GM23338 (cell line): ENCODE measurements at regions not wholly inside any gene's neighbourhood (a gene's known extent, or its start where the extent isn't known, plus 50 kb on each side); places are given as distances from the start of the nearest gene placed in this dataset.

ENCODE experiments used
- ATAC-seq: fragments of 200-7000 bp; cut with Tn5 transposase; 3 replicates; pipeline ENCODE4 v1.9.1; 2020
- DNase-seq: peaks from one replicate; pipeline ENCODE4 v3.0.0-alpha.2; 2015; ENCODE audit warnings: low spot score
- H2AFZ ChIP-seq: fragments of 200-600 bp; sonication (generic); 2 replicates; pipeline ENCODE4 v1.8.0; 2016; ENCODE audit warnings: antibody characterized with exemption, mild to moderate bottlenecking, moderate library complexity
- H3F3A ChIP-seq: fragments of 200-600 bp; sonication (generic); replicated peaks from 2 replicates; pipeline ENCODE4 v1.8.0; 2017; ENCODE audit warnings: antibody characterized with exemption, mixed run types, low read depth
- H3K27ac ChIP-seq: fragments of 200-600 bp; sonication (generic); 2 replicates; pipeline ENCODE4 v1.6.1; 2016; ENCODE audit warnings: low read depth
- H3K27me3 ChIP-seq: fragments of 200-600 bp; sonication (generic); 2 replicates; pipeline ENCODE4 v1.8.0; 2016; ENCODE audit warnings: mild to moderate bottlenecking, mixed run types, moderate library complexity; ENCODE audit not compliant: insufficient read depth
- H3K36me3 ChIP-seq: fragments of 200-600 bp; sonication (generic); 2 replicates; pipeline ENCODE4 v1.8.0; 2016; ENCODE audit warnings: mild to moderate bottlenecking; ENCODE audit not compliant: insufficient read depth
- H3K4me1 ChIP-seq: fragments of 200-600 bp; sonication (generic); 2 replicates; pipeline ENCODE4 v1.8.0; 2016; ENCODE audit warnings: mild to moderate bottlenecking, moderate library complexity; ENCODE audit not compliant: insufficient read depth
- H3K4me2 ChIP-seq: fragments of 200-600 bp; sonication (generic); 2 replicates; pipeline ENCODE4 v1.7.1; 2017; ENCODE audit warnings: mixed run types
- H3K4me3 ChIP-seq: fragments of 200-600 bp; sonication (generic); 2 replicates; pipeline ENCODE4 v1.6.1; 2016; ENCODE audit warnings: mixed run types
- H3K79me2 ChIP-seq: fragments of 200-600 bp; sonication (generic); replicated peaks from 2 replicates; pipeline ENCODE4 v1.8.0; 2017; ENCODE audit warnings: mild to moderate bottlenecking; ENCODE audit not compliant: insufficient read depth
- H3K9me2 ChIP-seq: fragments of 200-600 bp; sonication (generic); 2 replicates; pipeline ENCODE4 v1.8.0; 2017; ENCODE audit not compliant: insufficient read depth
- H4K20me1 ChIP-seq: fragments of 200-600 bp; sonication (generic); replicated peaks from 2 replicates; pipeline ENCODE4 v1.8.0; 2017; ENCODE audit warnings: mild to moderate bottlenecking; ENCODE audit not compliant: insufficient read depth
- H3K27ac Mint-ChIP-seq: 2 replicates; pipeline ENCODE4 v1.8.0; 2020; ENCODE audit warnings: inconsistent platforms, mild to moderate bottlenecking, moderate library complexity, mixed read lengths
- H3K27me3 Mint-ChIP-seq: 3 replicates; pipeline ENCODE4 v1.8.0; 2022; ENCODE audit warnings: low read depth, mild to moderate bottlenecking, moderate library complexity, mixed read lengths, inconsistent platforms; ENCODE audit not compliant: insufficient read depth, poor library complexity
- H3K36me3 Mint-ChIP-seq: 3 replicates; pipeline ENCODE4 v1.8.0; 2021; ENCODE audit warnings: low read depth, mild to moderate bottlenecking, inconsistent platforms, moderate library complexity, mixed read lengths
- H3K4me1 Mint-ChIP-seq: 3 replicates; pipeline ENCODE4 v1.8.0; 2020; ENCODE audit warnings: mild to moderate bottlenecking, inconsistent platforms, mixed read lengths
- H3K4me3 Mint-ChIP-seq: 3 replicates; pipeline ENCODE4 v1.8.0; 2021; ENCODE audit warnings: moderate library complexity, mild to moderate bottlenecking, inconsistent platforms, mixed read lengths
- H3K9me3 Mint-ChIP-seq: 3 replicates; pipeline ENCODE4 v1.8.0; 2020; ENCODE audit warnings: moderate library complexity, mild to moderate bottlenecking, inconsistent platforms, mixed read lengths
- CREB1 ChIP-seq: fragments of 250-450 bp; sonication (Bioruptor Pico); IDR thresholded peaks from 2 replicates; pipeline ENCODE4 v1.5.0; 2020; ENCODE audit warnings: low read depth, mild to moderate bottlenecking, moderate library complexity
- CTCF ChIP-seq, 2 experiments: fragments of 200-600 bp in 1 of 2; sonication (generic) in 1 of 2; conservative IDR thresholded peaks; 2 replicates each; pipeline versions ENCODE4 v1.5.1 to v1.6.1; 2016 to 2017; ENCODE audit warnings: antibody characterized with exemption in 2 of 2, low read depth in 2 of 2, mild to moderate bottlenecking in 2 of 2, moderate library complexity in 1 of 2
- EZH2 ChIP-seq: fragments of 200-600 bp; sonication (generic); IDR thresholded peaks from one replicate; pipeline ENCODE4 v1.8.0; 2017; ENCODE audit warnings: antibody characterized with exemption, mild to moderate bottlenecking, low read depth; ENCODE audit not compliant: unreplicated experiment
- EZH2phosphoT487 ChIP-seq: fragments of 200-600 bp; sonication (generic); IDR thresholded peaks from one replicate; pipeline ENCODE4 v1.8.1; 2018; ENCODE audit warnings: antibody characterized with exemption; ENCODE audit not compliant: unreplicated experiment
- JUNB ChIP-seq: IDR thresholded peaks from one replicate; pipeline ENCODE4 v1.6.1; 2016; ENCODE audit warnings: antibody characterized with exemption; ENCODE audit not compliant: unreplicated experiment
- NANOG ChIP-seq: IDR thresholded peaks from 2 replicates; pipeline ENCODE4 v1.6.1; 2016; ENCODE audit warnings: antibody characterized with exemption, borderline replicate concordance
- POLR2AphosphoS5 ChIP-seq: IDR thresholded peaks from 2 replicates; pipeline ENCODE4 v1.6.1; 2016; ENCODE audit warnings: antibody characterized with exemption, low read depth
- REST ChIP-seq: IDR thresholded peaks from one replicate; pipeline ENCODE4 v1.6.1; 2018; ENCODE audit warnings: antibody characterized with exemption; ENCODE audit not compliant: unreplicated experiment
- STAT1 ChIP-seq: IDR thresholded peaks from one replicate; pipeline ENCODE4 v1.6.1; 2016; ENCODE audit warnings: antibody characterized with exemption; ENCODE audit not compliant: unreplicated experiment
- ZNF331 ChIP-seq: fragments of 250-450 bp; sonication (Bioruptor Pico); IDR thresholded peaks from 2 replicates; pipeline ENCODE4 v1.5.0; 2020; ENCODE audit warnings: low read depth, mild to moderate bottlenecking, moderate library complexity
- ZNF462 ChIP-seq: fragments of 250-450 bp; sonication (Bioruptor Pico); IDR thresholded peaks from 2 replicates; pipeline ENCODE4 v1.5.0; 2020; ENCODE audit warnings: mild to moderate bottlenecking, moderate library complexity

GRCh38 chr5:120991569-120991968 is 527.5 kb downstream of the PRR16 start:
- H3F3A ChIP-seq: no peaks in the 10 kb centered on the region
- no peaks in the 10 kb centered on the region for H3K79me2 ChIP-seq
- H3K4me1 Mint-ChIP-seq: no peaks in the 10 kb centered on the region
- TF ChIP-seq NANOG: no peak
- no peak for TF ChIP-seq CTCF (conservative IDR thresholded peaks at IDR 0.05; ENCODE audit: low read depth in 2 of 2)
- no peak for TF ChIP-seq POLR2AphosphoS5
- no peak for TF ChIP-seq EZH2
- no peak for TF ChIP-seq EZH2phosphoT487
- no peak for TF ChIP-seq STAT1
- no peak for TF ChIP-seq JUNB
- TF ChIP-seq ZNF331 (CRISPR knock-in tag): no peak
- TF ChIP-seq REST: no peak
- no peak for TF ChIP-seq ZNF462
- no peak for TF ChIP-seq CREB1
- H3K4me2 ChIP-seq: no peak overlapping the region
- H2AFZ ChIP-seq: no peak overlapping the region
- H3K36me3 Mint-ChIP-seq: no peaks in the 10 kb centered on the region
- H3K9me3 Mint-ChIP-seq: no peaks in the 10 kb centered on the region
- ATAC-seq: no peak
- H3K27ac Mint-ChIP-seq: no peak overlapping the region
- no peak for DNase-seq
- no peaks in the 10 kb centered on the region for H4K20me1 ChIP-seq
- no peak overlapping the region for H3K4me3 Mint-ChIP-seq
- H3K9me2 ChIP-seq: no peaks in the 10 kb centered on the region; the same call in 1 of the 2 replicates
- peaks cover 3% of the 10 kb centered on the region for H3K27me3 Mint-ChIP-seq
- no peaks in the 10 kb centered on the region for H3K27me3 ChIP-seq
- H3K4me3 ChIP-seq: no peak overlapping the region
- H3K4me1 ChIP-seq: 0 out of 2 replicates have a peak, but pooled peaks cover 3% of the 10 kb centered on the region
- H3K27ac ChIP-seq: no peak overlapping the region
- no peaks in the 10 kb centered on the region for H3K36me3 ChIP-seq
